Astrocyte (in vitro differentiated cells and primary cell): ENCODE measurements at regions not wholly inside any gene's neighbourhood (a gene's known extent, or its start where the extent isn't known, plus 50 kb on each side); places are given as distances from the start of the nearest gene placed in this dataset.

ENCODE experiments used
- DNase-seq: peaks from one replicate; pipeline ENCODE4 v3.0.0-alpha.2; 2010; ENCODE audit warnings: low read depth
- FAIRE-seq: peaks from 2 replicates; lab custom pipeline; 2011; peaks lifted over from hg19 to GRCh38; lab: Jason Lieb, UNC
- H2AFZ ChIP-seq: 2 replicates; pipeline ENCODE4 v1.6.0; 2012; ENCODE audit warnings: low read depth, low read length, inconsistent platforms
- H3K27ac ChIP-seq: 2 replicates; pipeline ENCODE4 v1.5.1; 2011; ENCODE audit warnings: low read depth, low read length, inconsistent platforms
- H3K27me3 ChIP-seq: 2 replicates; pipeline ENCODE4 v1.6.0; 2011; ENCODE audit warnings: low read length, inconsistent platforms; ENCODE audit not compliant: insufficient read depth
- H3K36me3 ChIP-seq: 2 replicates; pipeline ENCODE4 v1.5.1; 2011; ENCODE audit warnings: low read length, inconsistent platforms; ENCODE audit not compliant: insufficient read depth
- H3K4me1 ChIP-seq: 2 replicates; pipeline ENCODE4 v1.5.1; 2011; ENCODE audit warnings: low read length, inconsistent platforms; ENCODE audit not compliant: insufficient read depth
- H3K4me2 ChIP-seq: 2 replicates; pipeline ENCODE4 v1.6.0; 2012; ENCODE audit warnings: low read length, inconsistent platforms
- H3K4me3 ChIP-seq: 2 replicates; pipeline ENCODE4 v1.5.1; 2011; ENCODE audit warnings: low read depth, mild to moderate bottlenecking, low read length, inconsistent platforms; ENCODE audit not compliant: insufficient read depth
- H3K79me2 ChIP-seq: 2 replicates; pipeline ENCODE4 v1.6.0; 2012; ENCODE audit warnings: mild to moderate bottlenecking, low read length, inconsistent platforms; ENCODE audit not compliant: insufficient read depth
- H3K9ac ChIP-seq: 2 replicates; pipeline ENCODE4 v1.6.0; 2012; ENCODE audit warnings: mild to moderate bottlenecking, low read length, inconsistent platforms
- H3K9me3 ChIP-seq: 2 replicates; pipeline ENCODE4 v1.5.1; 2012; ENCODE audit warnings: low read depth, mild to moderate bottlenecking, low read length, inconsistent platforms; ENCODE audit not compliant: insufficient read depth
- H4K20me1 ChIP-seq: 2 replicates; pipeline ENCODE4 v1.6.0; 2012; ENCODE audit warnings: low read length, inconsistent platforms; ENCODE audit not compliant: insufficient read depth
- H3K27ac Mint-ChIP-seq: one replicate; pipeline ENCODE4 v1.8.0; 2021; ENCODE audit warnings: mild to moderate bottlenecking, mixed read lengths; ENCODE audit not compliant: unreplicated experiment
- H3K27me3 Mint-ChIP-seq: one replicate; pipeline ENCODE4 v1.8.0; 2021; ENCODE audit warnings: low read depth, mixed read lengths; ENCODE audit not compliant: unreplicated experiment
- H3K36me3 Mint-ChIP-seq: one replicate; pipeline ENCODE4 v1.8.0; 2021; ENCODE audit warnings: low read depth, mixed read lengths; ENCODE audit not compliant: unreplicated experiment
- H3K4me1 Mint-ChIP-seq: one replicate; pipeline ENCODE4 v1.8.0; 2021; ENCODE audit warnings: low read depth, mixed read lengths; ENCODE audit not compliant: unreplicated experiment
- H3K4me3 Mint-ChIP-seq: one replicate; pipeline ENCODE4 v1.8.0; 2021; ENCODE audit warnings: mild to moderate bottlenecking, moderate library complexity, mixed read lengths; ENCODE audit not compliant: unreplicated experiment
- H3K9me3 Mint-ChIP-seq: one replicate; pipeline ENCODE4 v1.8.0; 2021; ENCODE audit warnings: mild to moderate bottlenecking, mixed read lengths; ENCODE audit not compliant: unreplicated experiment
- EZH2 ChIP-seq: IDR thresholded peaks from 2 replicates; pipeline ENCODE4 v1.6.1; 2012; ENCODE audit warnings: mild to moderate bottlenecking, low read length, inconsistent platforms; ENCODE audit not compliant: insufficient read depth
- TF ChIP-seq, protein P1 (sequence below): IDR thresholded peaks from 2 replicates; pipeline ENCODE4 v1.5.1; 2011; ENCODE audit warnings: low read depth, mild to moderate bottlenecking, inconsistent platforms, low read length, moderate library complexity; ENCODE audit not compliant: insufficient read depth

GRCh38 chr2:67572721-67573435 is 175.7 kb downstream of the ETAA1 start:
- DNase-seq (peak; percentile 67), FAIRE-seq (no peak)
- no peak overlapping the region for H3K4me3 Mint-ChIP-seq
- Histone ChIP-seq H3K4me2 (no peak overlapping the region), H4K20me1 (no peaks in the 10 kb centered on the region), H3K9ac (no peak overlapping the region), H3K27me3 (no peaks in the 10 kb centered on the region), H3K27ac (peak overlapping the region; percentile 36), H2AFZ (no peak overlapping the region), H3K79me2 (no peaks in the 10 kb centered on the region), H3K9me3 (no peaks in the 10 kb centered on the region), H3K36me3 (no peaks in the 10 kb centered on the region), H3K4me1 (peaks cover 14% of the 10 kb centered on the region), H3K4me3 (no peak overlapping the region)
- peaks cover 3% of the 10 kb centered on the region for H3K9me3 Mint-ChIP-seq
- no peaks in the 10 kb centered on the region for H3K27me3 Mint-ChIP-seq
- H3K27ac Mint-ChIP-seq: peak overlapping the region; percentile 2
- H3K4me1 Mint-ChIP-seq: peaks cover 11% of the 10 kb centered on the region
- no peaks in the 10 kb centered on the region for H3K36me3 Mint-ChIP-seq
- TF ChIP-seq EZH2: no peak
- TF ChIP-seq, protein P1, sequence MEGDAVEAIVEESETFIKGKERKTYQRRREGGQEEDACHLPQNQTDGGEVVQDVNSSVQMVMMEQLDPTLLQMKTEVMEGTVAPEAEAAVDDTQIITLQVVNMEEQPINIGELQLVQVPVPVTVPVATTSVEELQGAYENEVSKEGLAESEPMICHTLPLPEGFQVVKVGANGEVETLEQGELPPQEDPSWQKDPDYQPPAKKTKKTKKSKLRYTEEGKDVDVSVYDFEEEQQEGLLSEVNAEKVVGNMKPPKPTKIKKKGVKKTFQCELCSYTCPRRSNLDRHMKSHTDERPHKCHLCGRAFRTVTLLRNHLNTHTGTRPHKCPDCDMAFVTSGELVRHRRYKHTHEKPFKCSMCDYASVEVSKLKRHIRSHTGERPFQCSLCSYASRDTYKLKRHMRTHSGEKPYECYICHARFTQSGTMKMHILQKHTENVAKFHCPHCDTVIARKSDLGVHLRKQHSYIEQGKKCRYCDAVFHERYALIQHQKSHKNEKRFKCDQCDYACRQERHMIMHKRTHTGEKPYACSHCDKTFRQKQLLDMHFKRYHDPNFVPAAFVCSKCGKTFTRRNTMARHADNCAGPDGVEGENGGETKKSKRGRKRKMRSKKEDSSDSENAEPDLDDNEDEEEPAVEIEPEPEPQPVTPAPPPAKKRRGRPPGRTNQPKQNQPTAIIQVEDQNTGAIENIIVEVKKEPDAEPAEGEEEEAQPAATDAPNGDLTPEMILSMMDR: no peak

DNA sequence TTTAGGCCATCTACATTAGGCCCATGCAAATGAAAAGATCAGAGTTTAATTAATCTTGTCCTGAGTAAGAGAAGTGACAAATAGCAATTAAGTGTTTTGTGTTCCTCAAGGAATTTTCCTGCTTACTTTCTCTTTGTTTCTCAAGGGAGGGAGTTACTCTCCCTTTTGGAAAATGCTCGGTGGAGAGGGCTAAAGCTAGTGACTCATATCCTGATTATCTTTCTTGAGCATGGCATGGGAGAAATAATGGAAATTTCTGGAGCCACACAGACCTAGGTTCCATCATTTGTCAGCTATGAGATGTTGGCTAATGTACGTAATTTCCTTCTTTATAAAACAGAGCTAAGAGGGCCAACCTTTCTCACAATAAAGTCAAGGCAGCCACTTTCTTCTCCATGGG is 177.1 kb downstream of the ETAA1 start:
- DNase-seq (peak; percentile 90), FAIRE-seq (peak; percentile 81)
- Histone ChIP-seq H3K79me2 (no peaks in the 10 kb centered on the region), H3K4me3 (no peak overlapping the region), H2AFZ (peak overlapping the region; percentile 18), H3K27me3 (no peaks in the 10 kb centered on the region), H3K36me3 (no peaks in the 10 kb centered on the region), H3K9me3 (no peaks in the 10 kb centered on the region), H3K27ac (peak overlapping the region; percentile 21), H3K4me1 (peaks cover 12% of the 10 kb centered on the region), H3K9ac (no peak overlapping the region), H3K4me2 (peak overlapping the region; percentile 51), H4K20me1 (no peaks in the 10 kb centered on the region)
- TF ChIP-seq, protein P1: no peak
- no peak for TF ChIP-seq EZH2
- Mint-ChIP-seq H3K36me3 (no peaks in the 10 kb centered on the region), H3K4me3 (no peak overlapping the region), H3K27me3 (no peaks in the 10 kb centered on the region), H3K4me1 (peaks cover 11% of the 10 kb centered on the region), H3K27ac (peak overlapping the region; percentile 35), H3K9me3 (peaks cover 8% of the 10 kb centered on the region)

- Mint-ChIP-seq H3K4me1 (peaks cover 11% of the 10 kb centered on the region), H3K4me3 (no peak overlapping the region), H3K27me3 (no peaks in the 10 kb centered on the region), H3K9me3 (peaks cover 16% of the 10 kb centered on the region), H3K27ac (no peak overlapping the region), H3K36me3 (no peaks in the 10 kb centered on the region)
- FAIRE-seq (no peak), DNase-seq (no peak)
- H3K9me3 ChIP-seq: no peaks in the 10 kb centered on the region
- no peaks in the 10 kb centered on the region for H3K36me3 ChIP-seq
- H3K27ac ChIP-seq: no peak overlapping the region
- no peak overlapping the region for H2AFZ ChIP-seq
- peaks cover 12% of the 10 kb centered on the region for H3K4me1 ChIP-seq
- H3K79me2 ChIP-seq: no peaks in the 10 kb centered on the region
- no peaks in the 10 kb centered on the region for H4K20me1 ChIP-seq
- no peak for TF ChIP-seq EZH2
- TF ChIP-seq, protein P1: no peak
- no peak overlapping the region for H3K4me3 ChIP-seq
- no peak overlapping the region for H3K9ac ChIP-seq
- no peaks in the 10 kb centered on the region for H3K27me3 ChIP-seq
- H3K4me2 ChIP-seq: no peak overlapping the region
These were observed 179.1 kb downstream of the ETAA1 start for GRCh38 chr2:67576226-67576625.
